NCI-H1092 treated with DMSO at 0.1 percent for 48 hours (cell line): ENCODE measurements at regions not wholly inside any gene's neighbourhood (a gene's known extent, or its start where the extent isn't known, plus 50 kb on each side); places are given as distances from the start of the nearest gene placed in this dataset.
A peak's percentile ranks its signal among the peaks of the same experiment; 100 is the strongest.
"Not testable (repeated sequence)": the region's sequence is repeated elsewhere in the genome, so short reads cannot be mapped to it uniquely, and the experiment has no call there.

Experiments
- DNase-seq: peaks from one replicate; lab custom pipeline; 2025; lab: John Stamatoyannopoulos, UW

DNA sequence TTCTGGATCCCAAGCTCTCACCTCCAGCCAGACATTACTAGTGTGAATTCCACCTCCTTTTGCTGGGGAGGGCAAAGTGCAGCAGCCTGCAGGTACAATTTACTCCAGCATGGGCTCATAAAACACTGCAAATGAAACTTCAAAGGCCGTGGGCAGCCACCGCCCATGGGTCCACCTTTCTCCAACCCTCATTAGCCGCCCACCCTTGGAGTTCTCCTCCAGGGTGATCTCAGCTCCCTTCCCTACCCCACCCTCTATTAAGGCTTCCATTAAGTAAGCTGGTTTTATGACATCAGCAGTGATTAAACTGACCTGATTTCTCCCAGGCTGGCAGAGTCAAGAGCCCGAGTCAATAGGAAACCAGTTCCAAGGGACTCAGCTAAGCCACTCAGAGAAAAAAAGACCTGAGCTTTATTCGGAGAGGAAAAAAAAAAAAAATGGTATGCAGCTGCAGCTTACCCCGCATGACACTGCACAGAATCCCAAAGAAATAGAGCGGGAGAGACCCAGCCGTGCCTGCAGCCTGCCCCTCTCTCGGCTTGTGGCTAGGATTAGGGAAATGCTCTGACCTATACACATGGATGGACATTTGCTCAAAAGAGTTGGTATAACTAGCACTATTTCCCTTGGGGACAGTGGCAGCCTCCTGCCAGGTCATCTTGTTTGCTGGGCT is 319.6 kb downstream of the PTTG2 start:
- DNase-seq: peak; percentile 3

DNA sequence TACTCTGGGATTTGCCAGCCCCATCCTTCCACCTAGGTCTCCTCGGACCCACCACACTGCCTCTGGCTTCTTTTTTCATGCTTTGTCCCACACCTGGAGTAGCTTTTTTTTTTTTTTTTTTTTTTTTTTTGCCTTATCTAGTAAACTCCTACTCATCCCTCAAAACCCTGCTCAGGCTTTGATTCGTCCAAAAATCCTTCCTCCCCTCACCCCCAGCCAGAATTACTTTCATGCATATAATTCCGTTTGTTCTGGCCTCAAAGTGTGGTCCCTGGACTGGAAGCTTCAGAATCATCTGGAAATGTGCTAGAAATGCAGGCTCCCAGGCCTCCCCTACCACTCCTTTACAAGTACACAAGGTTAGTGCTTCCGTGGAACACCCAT is 320.1 kb downstream of the PTTG2 start:
- DNase-seq: no peak

DNA sequence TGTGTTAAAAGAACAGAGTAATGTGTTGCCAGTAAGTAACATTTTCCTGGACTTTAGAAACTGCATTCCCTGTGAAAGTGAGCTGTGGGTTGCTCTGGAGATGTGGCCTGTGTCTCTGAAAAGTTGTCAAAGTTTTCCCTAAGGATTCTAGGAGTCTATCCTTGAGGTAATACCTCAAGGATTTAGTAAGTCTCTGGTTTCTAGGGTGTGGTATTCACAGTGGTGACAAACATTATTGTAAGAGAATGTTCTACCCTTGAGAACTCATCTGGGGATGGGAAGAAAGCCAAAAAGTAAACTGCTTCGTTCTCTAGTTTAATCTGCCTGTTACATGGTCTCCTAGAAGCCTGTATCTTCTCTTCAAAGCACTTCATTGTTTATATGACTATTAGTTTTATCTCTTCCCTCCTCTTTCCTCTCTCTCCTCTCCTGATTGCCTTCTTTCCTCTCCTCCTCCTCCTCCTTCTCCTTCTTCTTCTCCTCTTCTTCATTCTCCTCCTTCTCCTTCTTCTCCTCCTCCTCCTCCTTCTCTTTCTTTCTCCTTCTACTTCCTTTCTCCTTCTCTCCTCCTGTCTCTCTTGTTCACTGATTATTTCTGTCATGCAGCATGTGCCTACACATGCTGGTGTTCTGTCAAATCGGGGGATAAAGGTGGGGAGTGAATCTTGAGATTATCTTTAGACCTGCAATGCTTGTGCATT is 321.3 kb downstream of the PTTG2 start:
- no peak for DNase-seq

DNA sequence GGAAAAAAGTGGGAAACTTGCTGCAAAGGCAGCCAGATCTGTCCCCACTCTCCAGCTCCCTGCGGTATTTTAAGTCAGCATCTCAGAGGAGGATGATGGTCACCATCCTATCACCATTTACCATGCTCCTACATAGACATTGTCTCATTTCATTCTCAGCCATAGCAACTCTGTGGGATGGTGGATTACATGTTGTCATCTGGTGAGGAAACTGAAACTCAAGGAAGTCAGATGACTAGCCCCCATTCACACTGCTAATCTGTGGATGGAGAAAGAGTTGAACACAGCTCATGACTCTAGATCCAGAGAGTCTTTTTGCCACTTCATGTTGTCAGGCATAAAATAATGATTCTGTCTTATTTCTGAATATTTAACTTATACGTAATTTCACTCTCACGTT is 323.5 kb downstream of the PTTG2 start:
- no peak for DNase-seq

DNA sequence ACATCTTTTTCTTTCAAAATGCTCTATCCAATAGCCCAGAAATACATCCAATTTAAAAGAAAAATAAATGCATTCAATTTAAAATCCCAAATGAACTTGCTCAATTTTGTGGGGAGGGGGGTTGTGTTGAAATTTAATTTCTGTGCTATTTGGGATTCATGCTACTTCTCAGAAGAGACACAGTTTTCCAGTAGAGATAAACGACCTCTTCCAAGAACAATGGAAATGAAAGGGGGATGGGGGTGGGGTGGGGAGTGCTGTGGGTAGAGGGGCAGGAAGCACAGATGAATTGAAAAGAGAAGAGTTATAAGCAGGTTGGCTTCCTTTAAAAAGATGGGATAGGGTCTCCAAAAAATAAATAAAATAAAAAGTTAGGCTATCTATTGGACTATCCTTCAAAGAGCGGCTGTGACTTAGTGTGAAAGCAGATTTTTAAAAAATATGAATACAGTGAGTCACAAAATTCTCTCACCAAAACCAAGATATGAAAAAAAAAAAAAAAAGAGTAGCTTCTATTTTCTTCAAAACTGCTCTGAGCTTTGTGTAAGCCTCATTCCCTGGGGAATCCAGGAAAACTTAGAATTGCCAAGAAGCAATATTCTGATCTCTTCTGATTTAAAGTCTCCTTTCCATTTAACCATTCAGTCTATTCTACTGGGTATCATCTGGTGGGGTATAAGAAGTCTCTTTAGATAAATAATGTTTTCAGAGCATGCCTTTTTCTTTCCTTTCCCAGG is 324.3 kb downstream of the PTTG2 start:
- no peak for DNase-seq

DNA sequence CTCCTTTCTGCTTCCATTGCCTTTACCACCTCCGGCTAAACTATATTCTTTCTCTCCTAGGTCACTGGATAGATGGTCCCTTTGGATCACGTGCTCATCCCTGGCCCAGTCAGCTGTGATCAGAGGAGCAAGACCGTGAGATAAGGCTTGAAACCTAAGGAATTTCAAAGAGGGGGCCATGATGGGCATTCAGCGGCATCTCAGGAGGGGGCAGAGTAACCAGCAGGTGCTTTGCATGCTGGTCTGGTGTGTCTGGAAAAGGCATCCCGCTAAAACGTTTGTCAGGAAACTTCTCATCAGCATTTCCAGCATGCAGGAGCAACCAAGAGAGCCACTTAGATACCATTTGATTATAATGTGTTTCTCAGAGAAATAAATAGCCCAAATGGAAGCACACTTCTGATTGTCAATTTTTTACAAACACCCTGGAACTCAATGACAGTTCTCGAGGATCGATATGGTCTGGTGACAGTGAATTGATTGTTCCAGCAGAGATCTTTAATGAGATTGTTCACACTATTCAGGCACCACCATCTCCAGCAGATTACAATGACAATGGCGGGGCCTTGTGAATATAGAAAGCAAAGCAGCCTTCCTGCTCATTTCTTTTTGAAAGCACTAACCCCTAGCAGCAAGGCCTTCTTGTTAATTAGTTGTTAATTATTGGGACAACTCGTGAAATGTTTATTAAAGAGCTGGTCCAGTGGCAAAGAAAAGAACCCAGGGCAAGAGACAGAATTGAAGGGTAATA is 327.1 kb downstream of the PTTG2 start:
- DNase-seq: no peak

DNA sequence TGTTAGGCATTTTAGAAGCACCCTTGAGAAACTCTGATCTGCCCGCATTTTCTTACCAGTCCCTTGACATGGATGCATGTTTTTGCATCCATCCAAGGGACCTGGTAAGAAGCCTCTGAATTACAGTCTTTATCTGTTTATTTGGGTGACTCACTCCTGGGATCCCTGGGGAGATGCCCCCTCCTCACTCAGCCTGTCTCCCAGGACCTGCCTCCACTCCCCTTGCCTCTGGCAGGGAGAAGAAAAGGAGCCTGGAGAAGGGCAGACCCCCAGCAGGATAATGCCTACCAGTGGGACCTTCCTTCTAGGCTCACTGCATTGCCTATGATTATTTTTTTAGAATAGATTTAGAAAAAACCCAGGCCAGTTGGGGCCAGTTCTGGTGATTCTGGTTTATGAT is 329.4 kb downstream of the PTTG2 start:
- no peak for DNase-seq

DNA sequence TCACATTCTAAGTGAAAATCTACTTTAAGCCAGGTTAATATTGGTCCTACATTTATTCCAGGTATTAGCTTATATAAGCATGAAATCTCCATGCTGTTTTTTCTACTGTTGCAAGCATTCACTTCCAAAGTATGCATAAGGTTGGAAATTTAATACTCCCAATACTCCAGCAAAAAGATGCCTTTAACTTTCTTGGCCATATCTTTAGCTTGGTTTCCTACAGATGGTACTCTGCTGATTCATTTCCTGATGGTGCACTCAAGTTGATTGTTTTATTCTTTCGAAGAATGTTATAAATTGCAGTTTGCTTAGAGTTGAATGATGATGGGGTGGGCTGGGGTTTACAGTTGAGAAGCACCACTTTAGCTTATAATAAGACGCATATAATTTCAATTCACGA is 330.2 kb downstream of the PTTG2 start:
- no peak for DNase-seq

DNA sequence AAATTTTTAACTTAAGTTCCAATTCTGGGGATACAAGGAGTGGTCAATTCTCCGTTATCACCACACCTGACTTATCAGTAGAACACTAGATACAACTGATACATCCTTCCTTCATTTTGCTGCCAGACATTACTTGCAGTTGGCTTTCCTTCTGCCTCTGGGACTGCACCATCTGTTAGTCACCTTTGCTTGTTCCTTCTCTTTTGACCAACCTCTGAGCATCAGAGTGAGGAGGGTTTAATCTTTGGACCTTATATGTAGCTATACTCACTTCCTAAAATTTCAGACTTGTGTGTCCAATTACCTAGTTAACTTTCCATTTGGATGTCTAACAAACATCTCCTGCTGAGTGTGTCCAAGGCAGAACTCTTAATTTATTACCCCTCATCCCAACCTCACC is 330.7 kb downstream of the PTTG2 start:
- DNase-seq: no peak

DNA sequence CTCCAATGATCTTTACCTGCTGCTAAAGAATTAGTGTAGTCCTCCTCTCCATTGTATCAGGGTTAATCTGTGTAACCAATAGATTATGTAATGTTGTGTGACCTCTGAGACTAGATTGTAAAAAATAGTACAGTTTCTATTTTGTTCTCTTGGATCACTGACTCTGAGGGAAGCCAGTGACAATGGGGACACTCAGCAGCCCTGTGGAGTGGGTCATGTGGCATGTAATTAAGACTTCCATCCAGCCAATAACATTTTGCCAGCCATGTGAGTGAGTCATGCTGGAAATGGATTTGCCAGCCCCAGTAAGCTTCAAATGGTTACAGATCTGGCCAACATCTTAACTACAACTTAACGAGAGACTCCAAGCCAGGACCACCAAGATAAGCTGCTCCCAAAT is 332.3 kb downstream of the PTTG2 start:
- no peak for DNase-seq

DNA sequence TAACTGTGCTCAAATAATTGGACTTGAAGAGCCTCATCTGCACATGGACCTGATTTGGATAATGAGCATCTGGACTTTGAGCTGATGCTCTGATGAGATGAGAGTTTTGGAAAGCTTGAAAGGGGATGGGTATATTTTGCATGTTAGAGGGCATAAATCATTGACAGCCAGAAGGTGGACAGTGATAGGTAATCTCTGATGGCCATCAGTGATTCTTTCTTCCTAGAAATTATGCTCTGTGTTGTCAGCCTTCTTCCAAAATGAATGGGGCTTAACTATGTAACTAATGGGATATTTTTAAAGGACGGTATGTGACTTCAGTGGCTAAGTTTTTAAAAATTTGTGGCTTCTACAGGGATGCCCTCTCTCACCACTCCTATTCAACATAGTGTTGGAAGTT is 334.0 kb downstream of the PTTG2 start:
- DNase-seq: no peak

DNA sequence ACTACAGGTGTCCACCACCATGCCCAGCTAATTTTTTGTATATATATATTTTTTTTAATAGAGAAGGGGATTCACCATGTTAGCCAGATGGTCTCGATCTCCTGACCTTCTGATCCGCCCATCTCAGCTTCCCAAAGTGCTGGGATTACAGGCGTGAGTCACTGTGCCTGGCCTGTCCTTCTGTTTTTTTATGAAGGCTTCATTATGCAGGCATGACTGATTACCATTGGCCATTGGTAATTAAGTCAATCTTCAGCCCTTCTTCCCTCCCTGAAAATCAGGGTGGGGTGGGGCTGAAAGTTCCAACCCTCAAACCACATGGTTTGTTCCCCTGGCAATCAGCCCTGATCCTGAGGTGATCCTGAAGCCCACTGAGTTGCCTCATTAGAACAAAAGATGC is 336.9 kb downstream of the PTTG2 start:
- DNase-seq: no peak

DNA sequence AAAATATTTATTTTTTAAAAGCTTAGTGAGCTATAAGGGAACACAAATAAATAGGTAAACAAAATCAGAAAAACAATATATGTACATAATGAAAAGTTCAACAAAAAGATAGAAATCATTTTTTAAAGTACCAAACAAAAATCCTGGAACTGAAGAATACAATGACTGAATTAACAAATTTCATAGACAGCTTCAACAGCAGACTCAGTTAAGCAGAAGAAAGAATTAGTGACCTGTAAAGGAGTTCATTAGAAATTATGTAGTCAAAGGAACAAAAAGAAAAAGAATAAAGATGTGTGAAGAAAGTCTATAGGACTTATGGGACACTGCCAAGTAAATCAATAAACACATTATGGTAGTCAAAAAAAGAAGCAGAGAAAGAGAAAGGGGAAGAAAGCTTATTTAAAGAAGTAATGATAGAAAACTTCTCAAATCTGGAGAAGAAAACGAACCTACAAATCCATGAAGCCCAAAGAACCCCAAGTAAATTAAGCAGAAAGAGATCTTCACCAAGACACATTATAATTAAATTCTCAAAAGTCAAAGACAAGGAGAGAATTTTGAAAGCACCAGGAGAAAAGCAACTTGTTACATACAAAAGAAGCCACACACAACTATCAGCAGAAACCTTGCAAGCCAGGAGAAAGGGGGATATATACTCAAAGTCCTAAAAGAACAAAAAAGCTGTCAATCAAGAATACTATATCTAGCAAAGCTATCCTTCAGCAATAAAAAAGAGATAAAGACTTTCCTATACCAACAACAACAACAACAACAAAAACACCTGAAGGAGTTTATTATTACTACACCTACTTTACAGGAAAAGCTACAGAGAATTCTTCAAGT is 338.9 kb downstream of the PTTG2 start:
- DNase-seq: no peak

DNA sequence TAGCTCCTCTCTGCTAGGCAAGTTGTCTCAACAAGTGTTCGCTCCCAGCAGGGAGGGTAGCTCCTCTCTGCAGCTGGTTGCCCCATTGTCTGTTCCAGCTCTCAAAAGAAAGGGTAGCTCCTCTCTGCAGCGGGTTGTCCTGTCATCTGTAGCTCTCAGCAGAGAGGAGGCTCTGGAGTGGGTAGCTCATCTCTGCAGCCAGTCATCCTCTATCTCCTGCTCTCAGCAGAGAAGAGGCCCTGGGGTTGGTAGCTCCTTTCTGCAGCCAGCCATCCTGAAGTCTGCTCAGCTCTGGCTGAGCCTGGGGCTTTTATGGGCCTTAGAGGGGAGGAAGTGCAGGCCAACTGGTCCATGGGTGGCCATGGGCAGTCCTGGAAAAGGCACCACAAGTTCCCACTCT is 342.7 kb downstream of the PTTG2 start:
- no peak for DNase-seq

DNA sequence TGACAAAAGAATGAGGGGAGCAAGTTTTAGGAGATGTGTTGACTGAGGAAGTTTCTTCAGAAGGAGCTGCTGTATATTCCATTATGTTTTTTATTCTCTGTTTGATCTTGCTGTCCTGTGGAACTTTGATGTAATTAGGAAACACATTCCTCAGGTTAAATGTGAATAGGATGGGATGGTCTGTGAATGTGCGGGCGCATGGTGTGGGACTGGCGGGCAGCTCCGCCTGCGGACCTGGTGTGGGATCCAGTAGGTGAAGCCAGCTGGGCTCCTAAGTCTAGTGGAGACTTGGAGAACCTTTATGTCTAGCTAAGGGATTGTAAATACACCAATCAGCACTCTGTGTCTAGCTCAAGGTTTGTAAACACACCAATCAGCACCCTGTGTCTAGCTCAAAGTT is 344.3 kb downstream of the PTTG2 start:
- DNase-seq: not testable (repeated sequence)

DNA sequence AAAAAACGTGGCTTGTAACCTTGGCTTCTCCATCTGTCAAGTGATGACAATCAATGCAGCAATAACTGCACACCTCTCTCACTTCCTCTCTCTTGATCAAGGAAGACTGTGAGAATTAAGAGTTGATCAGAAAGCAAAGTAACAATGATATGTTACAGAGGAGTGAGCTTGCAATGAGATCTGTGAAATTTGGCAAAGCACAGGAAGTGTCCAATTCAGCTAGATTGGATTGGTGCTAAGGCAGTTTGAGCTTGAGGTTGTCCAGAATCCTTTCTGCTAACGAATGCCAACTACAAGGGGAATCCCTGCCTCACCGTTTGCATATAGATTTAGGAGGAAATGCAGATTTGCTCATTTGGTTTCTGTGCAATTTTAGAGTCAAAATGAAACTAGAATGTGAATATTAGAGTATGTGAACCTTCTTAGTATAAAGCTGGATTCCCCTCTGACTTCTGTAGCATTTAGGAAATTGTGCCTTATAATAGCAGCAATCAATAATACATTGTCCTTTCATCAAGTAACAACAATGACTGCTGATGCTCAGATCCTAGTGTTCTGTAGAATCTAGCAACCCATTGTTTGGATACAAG is 346.4 kb downstream of the PTTG2 start:
- DNase-seq: no peak

DNA sequence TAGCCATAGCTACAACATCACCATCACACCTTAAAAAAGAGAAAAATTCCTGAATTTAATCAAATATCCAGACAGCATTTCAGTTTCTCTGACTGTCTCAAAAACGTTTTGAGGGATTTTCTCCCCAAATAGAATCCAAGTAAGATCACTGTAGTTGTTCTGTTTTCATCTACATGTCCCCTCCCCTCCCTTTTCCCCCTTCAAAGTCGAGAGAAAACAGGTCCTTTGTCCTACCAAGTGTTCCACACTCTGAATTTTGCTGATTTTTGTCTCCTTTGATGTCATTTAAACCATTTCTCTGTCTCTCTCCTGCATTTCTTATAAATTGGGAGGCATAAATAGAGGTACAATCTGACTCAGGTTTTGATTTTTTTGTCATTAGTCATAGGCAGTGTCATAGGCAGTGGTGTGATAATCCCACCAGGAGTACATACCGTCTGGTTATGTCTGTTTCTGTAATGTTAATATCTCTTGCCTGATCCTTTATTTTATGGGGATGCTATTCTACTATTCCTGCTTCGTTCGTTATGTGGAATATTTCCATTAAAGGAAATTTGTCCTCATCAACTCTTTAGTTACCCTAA is 348.6 kb downstream of the PTTG2 start:
- DNase-seq: no peak

DNA sequence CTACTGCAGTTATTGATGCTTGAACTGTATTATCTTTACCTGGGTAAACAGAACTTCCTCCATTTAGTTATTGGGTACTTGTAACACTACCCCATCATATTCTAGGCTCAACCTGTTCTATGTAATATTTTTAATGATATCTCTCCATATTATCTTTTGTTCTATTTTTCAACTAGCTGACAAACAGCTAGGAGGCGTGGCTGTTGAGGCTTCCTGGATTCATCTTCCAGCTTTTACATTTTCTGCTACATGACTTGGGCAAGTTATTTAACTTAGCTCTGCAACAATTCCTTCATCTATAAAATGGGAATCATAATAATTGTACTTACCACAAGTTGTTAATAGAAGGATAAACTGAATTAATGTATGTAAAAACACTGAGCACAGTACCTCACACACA is 349.3 kb downstream of the PTTG2 start:
- DNase-seq: no peak

DNA sequence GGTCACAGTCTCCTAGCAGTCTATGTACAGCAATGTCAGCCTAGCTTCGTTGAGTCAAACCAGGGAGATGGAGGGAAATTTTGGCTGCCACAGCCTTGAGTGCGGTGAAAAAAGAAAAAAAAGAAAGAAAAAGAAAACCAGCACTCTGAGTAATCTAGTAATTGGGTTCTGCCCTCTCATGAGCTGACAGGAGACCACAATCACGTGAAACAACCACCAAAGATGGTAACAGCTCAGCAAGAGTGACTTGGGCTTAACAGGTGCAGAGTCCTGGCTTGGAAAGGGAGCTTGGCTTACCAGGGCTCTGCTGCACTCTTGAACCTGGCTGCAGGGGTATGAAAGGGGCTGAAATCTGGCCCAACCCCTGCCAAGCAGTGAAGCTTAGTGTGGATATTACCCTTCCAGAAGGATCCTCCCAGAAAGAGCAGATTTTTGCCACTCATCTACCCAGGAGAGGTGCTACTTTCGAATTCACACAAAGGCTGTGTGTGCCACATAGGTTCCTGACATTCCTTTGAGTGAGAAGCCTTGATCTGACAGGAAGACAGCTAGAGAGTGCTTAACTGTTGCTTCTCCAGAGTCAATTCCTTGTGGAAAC is 350.3 kb downstream of the PTTG2 start:
- DNase-seq: no peak

DNA sequence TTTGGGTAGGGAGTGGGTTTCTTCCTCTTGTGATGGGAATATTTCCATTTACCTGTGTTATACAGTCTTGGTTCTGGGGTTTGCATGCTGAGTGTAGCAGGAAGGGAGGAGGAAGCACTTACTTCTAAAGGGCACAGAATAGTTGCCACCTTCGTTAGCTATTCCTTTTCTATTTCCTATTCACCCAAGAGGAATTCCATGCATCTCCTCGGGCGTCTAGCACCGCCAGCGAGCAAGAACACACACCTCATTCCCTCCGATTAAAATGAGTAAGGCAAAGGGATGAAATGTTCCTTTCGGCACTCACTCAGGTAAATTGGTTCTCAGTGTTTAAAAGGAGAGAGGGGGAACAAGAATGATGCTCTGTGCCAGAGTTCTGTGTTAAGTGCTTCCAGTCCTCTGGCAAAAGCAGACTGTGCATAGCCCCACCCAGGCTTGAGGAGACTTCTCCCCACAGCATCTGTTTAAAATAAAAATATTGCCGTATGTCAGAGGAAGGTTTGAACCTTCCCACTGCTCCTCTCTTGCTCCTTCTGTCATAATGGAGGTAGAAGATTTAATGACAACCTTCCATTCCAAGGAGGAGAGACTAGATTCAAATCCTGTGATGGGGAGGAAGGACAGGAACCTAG is 351.4 kb downstream of the PTTG2 start:
- no peak for DNase-seq
